ENCODE measurements at regions not wholly inside any gene's neighbourhood (a gene's known extent, or its start where the extent isn't known, plus 50 kb on each side); places are given as distances from the start of the nearest gene placed in this dataset.
"Not testable (repeated sequence)": the region's sequence is repeated elsewhere in the genome, so short reads cannot be mapped to it uniquely, and the experiment has no call there.

DNA sequence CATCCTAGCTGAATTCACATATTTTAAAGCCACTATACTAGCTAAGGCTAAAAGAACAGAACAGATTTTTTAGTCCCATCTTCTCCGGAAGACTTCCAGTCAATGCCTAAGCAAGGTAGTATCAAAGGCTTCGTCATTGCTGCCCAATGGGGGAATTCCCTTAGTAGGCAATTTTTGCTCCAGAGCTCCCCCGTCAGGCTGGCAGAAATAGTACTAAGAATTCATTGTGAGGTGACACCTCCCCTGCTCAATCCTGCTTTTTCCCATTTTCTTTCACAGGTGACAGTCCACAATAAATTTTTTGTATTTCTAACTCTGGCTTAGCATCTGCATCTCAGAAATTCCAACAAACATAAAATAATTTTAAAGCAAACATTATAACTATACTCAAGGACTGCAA is 52.8 kb upstream of the SRSF6 start:
- DNase-seq (peak; percentile 46), ATAC-seq (no peak)
- Mint-ChIP-seq H3K9me3 (peaks cover 2% of the 10 kb centered on the region), H3K4me3 (no peak overlapping the region), H3K4me1 (ENCODE audit: low read depth) (no peaks in the 10 kb centered on the region), H3K27me3 (peaks cover 39% of the 10 kb centered on the region), H3K27ac (no peak overlapping the region), H3K36me3 (ENCODE audit: low read depth) (no peaks in the 10 kb centered on the region)
- ChIA-PET CTCF (no interaction called here), POLR2A (no interaction called here)
- intact Hi-C loops (cut with micrococcal nuclease) = no loop called here
- TF ChIP-seq, protein P1, sequence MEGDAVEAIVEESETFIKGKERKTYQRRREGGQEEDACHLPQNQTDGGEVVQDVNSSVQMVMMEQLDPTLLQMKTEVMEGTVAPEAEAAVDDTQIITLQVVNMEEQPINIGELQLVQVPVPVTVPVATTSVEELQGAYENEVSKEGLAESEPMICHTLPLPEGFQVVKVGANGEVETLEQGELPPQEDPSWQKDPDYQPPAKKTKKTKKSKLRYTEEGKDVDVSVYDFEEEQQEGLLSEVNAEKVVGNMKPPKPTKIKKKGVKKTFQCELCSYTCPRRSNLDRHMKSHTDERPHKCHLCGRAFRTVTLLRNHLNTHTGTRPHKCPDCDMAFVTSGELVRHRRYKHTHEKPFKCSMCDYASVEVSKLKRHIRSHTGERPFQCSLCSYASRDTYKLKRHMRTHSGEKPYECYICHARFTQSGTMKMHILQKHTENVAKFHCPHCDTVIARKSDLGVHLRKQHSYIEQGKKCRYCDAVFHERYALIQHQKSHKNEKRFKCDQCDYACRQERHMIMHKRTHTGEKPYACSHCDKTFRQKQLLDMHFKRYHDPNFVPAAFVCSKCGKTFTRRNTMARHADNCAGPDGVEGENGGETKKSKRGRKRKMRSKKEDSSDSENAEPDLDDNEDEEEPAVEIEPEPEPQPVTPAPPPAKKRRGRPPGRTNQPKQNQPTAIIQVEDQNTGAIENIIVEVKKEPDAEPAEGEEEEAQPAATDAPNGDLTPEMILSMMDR (IDR thresholded peaks at IDR 0.05) = peak; percentile 73

DNA sequence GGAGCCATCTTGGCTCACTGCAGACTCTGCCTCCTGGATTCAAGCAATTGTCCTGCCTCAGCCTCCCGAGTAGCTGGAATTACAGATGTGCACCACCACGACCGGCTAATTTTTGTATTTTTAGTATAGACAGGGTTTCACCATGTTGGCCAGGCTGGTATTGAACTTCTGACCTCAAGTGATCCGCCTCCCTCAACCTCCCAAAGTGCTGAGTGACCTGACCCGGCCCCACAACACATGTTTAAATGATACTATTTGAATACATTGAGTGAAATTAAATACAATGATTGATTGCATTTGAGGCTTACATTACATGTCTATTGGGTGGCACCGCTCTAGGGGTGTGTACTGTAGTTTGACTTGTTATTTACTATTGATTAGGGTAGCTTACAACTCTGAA is 56.8 kb upstream of the SRSF6 start:
- H3K4me3 Mint-ChIP-seq; H3K9me3 Mint-ChIP-seq; DNase-seq; H3K36me3 Mint-ChIP-seq (ENCODE audit: low read depth); H3K27ac Mint-ChIP-seq; H3K4me1 Mint-ChIP-seq (ENCODE audit: low read depth); POLR2A ChIA-PET; intact Hi-C loops (cut with micrococcal nuclease); ATAC-seq: not testable (repeated sequence)
- H3K27me3 Mint-ChIP-seq = peaks cover 18% of the 10 kb centered on the region
- CTCF ChIA-PET = interaction anchor here (0.6 to 1.2 kb wide), 3 partner anchors 8 to 1666 kb away, joined by 3 to 7 read pairs (median 3); no protein-coding TSS in a partner anchor

DNA sequence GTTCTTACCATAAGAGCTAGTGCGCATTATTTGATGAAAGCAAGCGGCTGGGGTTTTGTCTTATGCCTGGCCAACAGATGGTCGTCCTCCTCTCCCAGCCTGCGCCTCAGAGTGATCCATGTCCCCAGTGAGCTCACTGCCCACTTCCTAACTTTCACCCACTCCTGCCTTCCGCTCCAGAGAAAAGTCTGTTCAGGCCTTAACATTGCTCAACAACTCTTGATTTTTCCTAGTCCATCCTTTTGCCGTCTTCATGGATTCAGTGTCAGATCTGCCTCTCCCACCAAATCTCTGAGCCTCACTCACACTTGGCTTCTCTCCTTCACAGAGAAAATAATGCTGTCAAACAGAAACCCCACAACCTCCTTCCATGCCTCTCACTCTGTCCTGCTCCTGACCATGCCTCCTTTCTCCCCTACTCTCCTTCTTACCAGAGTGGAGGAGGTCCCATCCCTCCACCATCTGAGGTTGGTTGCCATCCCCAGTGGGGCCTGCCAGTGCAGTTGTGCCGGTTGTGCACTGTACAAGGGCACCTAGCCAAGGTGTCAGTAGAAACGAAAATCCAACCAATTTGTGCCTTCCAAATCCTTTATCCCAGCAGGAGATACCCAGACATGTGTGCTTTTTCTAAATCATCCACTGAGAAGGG is 58.9 kb upstream of the SRSF6 start:
- ChIA-PET POLR2A (no interaction called here), CTCF (interaction anchor here (2.1 kb wide), 1 partner anchor 10 kb away, joined by 13 read pairs; no protein-coding TSS in a partner anchor)
- TF ChIP-seq, protein P1 (IDR thresholded peaks at IDR 0.05) = no peak
- H3K36me3 Mint-ChIP-seq (ENCODE audit: low read depth) = no peaks in the 10 kb centered on the region
- no peaks in the 10 kb centered on the region for H3K9me3 Mint-ChIP-seq
- no peak for ATAC-seq
- peaks cover 9% of the 10 kb centered on the region for H3K27me3 Mint-ChIP-seq
- no peak overlapping the region for H3K4me3 Mint-ChIP-seq
- H3K4me1 Mint-ChIP-seq (ENCODE audit: low read depth) = no peaks in the 10 kb centered on the region
- DNase-seq = no peak
- intact Hi-C loops (cut with micrococcal nuclease) = no loop called here
- no peak overlapping the region for H3K27ac Mint-ChIP-seq

DNA sequence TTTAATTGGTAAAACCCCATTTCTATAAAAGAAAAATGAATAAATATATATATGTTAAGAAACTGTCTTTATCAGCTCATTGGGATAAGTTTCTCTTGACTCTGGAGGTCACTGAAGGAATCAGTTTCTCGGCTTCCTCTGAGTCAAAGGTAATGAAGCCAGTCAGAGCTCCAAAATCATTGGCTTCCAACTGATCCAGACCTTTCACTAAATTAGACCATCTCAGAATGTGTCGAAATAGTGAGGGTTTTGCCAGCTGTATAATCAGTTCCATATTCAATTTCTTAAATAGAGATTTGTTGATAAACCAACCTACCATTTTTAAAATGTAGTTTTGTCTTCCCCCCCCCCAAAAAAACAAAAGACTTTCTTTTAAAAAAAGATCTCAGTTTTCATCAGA is 60.5 kb upstream of the SRSF6 start:
- DNase-seq (no peak), ATAC-seq (no peak)
- POLR2A ChIA-PET = no interaction called here
- Mint-ChIP-seq H3K27ac (no peak overlapping the region), H3K27me3 (peaks cover 5% of the 10 kb centered on the region), H3K4me1 (ENCODE audit: low read depth) (no peaks in the 10 kb centered on the region), H3K36me3 (ENCODE audit: low read depth) (no peaks in the 10 kb centered on the region), H3K4me3 (no peak overlapping the region), H3K9me3 (no peaks in the 10 kb centered on the region)
- TF ChIP-seq, protein P1 (IDR thresholded peaks at IDR 0.05) = no peak
- intact Hi-C loops (cut with micrococcal nuclease) = no loop called here
- CTCF ChIA-PET = interaction anchor here (2.1 kb wide), 1 partner anchor 12 kb away, joined by 13 read pairs; no protein-coding TSS in a partner anchor

DNA sequence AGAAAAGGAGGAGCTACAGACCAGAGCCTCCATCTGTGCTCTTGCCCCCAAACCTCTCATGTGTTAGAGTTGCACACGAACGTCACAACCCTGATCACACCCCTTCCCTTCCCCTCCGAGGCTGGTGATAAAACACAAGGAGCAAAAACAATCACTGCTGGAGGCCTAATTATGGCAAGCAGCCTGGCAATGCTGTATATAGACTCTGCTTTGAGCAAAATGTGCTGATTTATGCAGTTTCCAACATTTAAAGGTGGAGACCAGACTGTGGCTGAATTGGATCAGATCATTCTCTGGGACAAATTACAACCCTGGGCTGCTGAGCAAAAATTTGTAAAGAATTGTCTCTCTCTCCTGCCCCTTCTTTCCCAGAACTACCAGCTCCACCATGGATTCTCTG is 64.6 kb upstream of the SRSF6 start:
- CTCF ChIA-PET = no interaction called here
- no peak overlapping the region for H3K27ac Mint-ChIP-seq
- H3K36me3 Mint-ChIP-seq (ENCODE audit: low read depth) = no peaks in the 10 kb centered on the region
- intact Hi-C loops (cut with micrococcal nuclease) = no loop called here
- H3K4me3 Mint-ChIP-seq = no peak overlapping the region
- TF ChIP-seq, protein P1 (IDR thresholded peaks at IDR 0.05) = no peak
- no peak for DNase-seq
- peaks cover 9% of the 10 kb centered on the region for H3K27me3 Mint-ChIP-seq
- H3K4me1 Mint-ChIP-seq (ENCODE audit: low read depth) = no peaks in the 10 kb centered on the region
- no peak for ATAC-seq
- H3K9me3 Mint-ChIP-seq = no peaks in the 10 kb centered on the region
- POLR2A ChIA-PET = no interaction called here

Data from activated CD8-positive, alpha-beta T cell treated with anti-CD3 and anti-CD28 coated beads for 36 hours (primary cell).